Aorta (tissue), 5 donors: ENCODE measurements at regions not wholly inside any gene's neighbourhood (a gene's known extent, or its start where the extent isn't known, plus 50 kb on each side); places are given as distances from the start of the nearest gene placed in this dataset.
A peak's percentile ranks its signal among the peaks of the same experiment; 100 is the strongest.

ENCODE experiments used
- ATAC-seq: fragments of 200-7000 bp; cut with Tn5 transposase; one replicate; pipeline ENCODE4 v1.9.1; 2022; ENCODE audit warnings: moderate library complexity; ENCODE audit not compliant: low FRiP score
- DNase-seq, 2 donors: peaks; one replicate each; pipeline ENCODE4 v3.0.0-alpha.2; 2020
- H3K27ac ChIP-seq, 2 donors: one replicate each; pipeline ENCODE4 v1.5.1; 2013; ENCODE audit warnings: low read length in 2 of 2, mild to moderate bottlenecking in 2 of 2, moderate library complexity in 2 of 2, control low read depth in 1 of 2, inconsistent platforms in 1 of 2, low read depth in 1 of 2
- H3K27me3 ChIP-seq, 2 donors: one replicate each; pipeline ENCODE4 v1.6.1; 2013; ENCODE audit warnings: control low read depth in 1 of 2, low read length in 1 of 2, mild to moderate bottlenecking in 1 of 2, moderate library complexity in 1 of 2; ENCODE audit not compliant: insufficient read depth in 2 of 2, control insufficient read depth in 1 of 2
- H3K36me3 ChIP-seq, 2 donors: one replicate each; pipeline ENCODE4 v1.6.1; 2013; ENCODE audit warnings: control low read depth in 1 of 2, low read length in 1 of 2, mild to moderate bottlenecking in 1 of 2; ENCODE audit not compliant: insufficient read depth in 2 of 2, control insufficient read depth in 1 of 2
- H3K4me1 ChIP-seq, 2 donors: one replicate each; pipeline ENCODE4 v1.6.1; 2013; ENCODE audit warnings: low read length in 2 of 2, control low read depth in 1 of 2, mild to moderate bottlenecking in 1 of 2, moderate library complexity in 1 of 2; ENCODE audit not compliant: insufficient read depth in 2 of 2, control insufficient read depth in 1 of 2
- H3K4me3 ChIP-seq, 2 donors: one replicate each; pipeline ENCODE4 v1.5.1; 2013; ENCODE audit warnings: low read length in 2 of 2, control low read depth in 1 of 2, mild to moderate bottlenecking in 1 of 2
- H3K9me3 ChIP-seq: one replicate; pipeline ENCODE4 v1.6.1; 2013; ENCODE audit warnings: mild to moderate bottlenecking, low read length; ENCODE audit not compliant: control insufficient read depth
- WGBS, 2 donors: extraction: QIAGEN DNeasy Blood & Tissue Kit; methylation state at CpG; one replicate each; pipeline ENCODE4 v1.1.7; 2013; 5-methylcytosine and 5-hydroxymethylcytosine counted together
- intact Hi-C, 2 donors: fragments of 100-400 bp; cut with DNase I; formaldehyde crosslinking; loops; one replicate each; pipeline versions ENCODE4 v1.14.2 to v1.15.0; 2022
- microRNA-seq, 2 donors: library from miRNA; unstranded; fragments of <30 nt; microRNA quantifications; one replicate each; pipeline ENCODE4 v1.2.0, GENCODE V29; 2020
- donor health status: healthy with polysubstance abuse.
- donor health status: Bipolar disorder and iron deficiency.
- donor health status: DM: no; HTN: no; CAD: no.
- donor health status: DM: no; HTN: no; CAD: no.
- donor health status: DM: yes; HTN: yes; CAD: no.

GRCh38 chr13:99624936-99625540 lies 123.8 kb downstream of the TM9SF2 start:
- DNase-seq (no peak), ATAC-seq (no peak)
- H3K4me3 ChIP-seq, result no peak overlapping the region
- peaks cover 10% of the 10 kb centered on the region in 2 donors for H3K4me1 ChIP-seq
- intact Hi-C loops, result loop anchor here in 1 of 2 donors (5.0 kb wide), 1 partner anchor 32 kb away; no protein-coding TSS in a partner anchor
- no peaks in the 10 kb centered on the region for H3K36me3 ChIP-seq
- H3K9me3 ChIP-seq, result no peaks in the 10 kb centered on the region
- no peaks in the 10 kb centered on the region for H3K27me3 ChIP-seq
- WGBS, 2 donors, result 94 to 96% methylated on average over 12 of the region's 12 CpGs
- H3K27ac ChIP-seq, result no peak overlapping the region

DNA sequence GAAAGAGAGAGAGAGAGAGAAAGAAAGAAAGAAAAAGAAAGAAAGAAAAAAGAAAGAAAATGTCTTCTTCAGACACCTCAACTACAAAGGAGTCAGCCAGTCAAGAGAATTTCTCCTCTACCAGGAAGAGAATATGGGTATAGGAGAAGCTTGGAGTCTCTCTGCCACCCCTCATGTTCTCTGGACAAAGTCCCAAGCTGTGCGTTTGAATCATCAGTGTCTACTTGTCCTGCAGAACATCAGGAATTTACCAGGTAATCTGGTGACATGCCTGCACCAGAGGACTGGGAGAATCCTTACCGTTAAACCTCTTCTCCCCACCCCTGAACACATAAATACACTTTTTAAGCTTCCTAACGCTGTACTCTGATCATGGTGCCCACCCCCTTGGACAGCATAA lies 119.5 kb downstream of the TM9SF2 start:
- DNase-seq, result no peak
- H3K36me3 ChIP-seq, result no peaks in the 10 kb centered on the region
- WGBS, 2 donors, result 92 to 98% methylated on average over 3 of the region's 3 CpGs
- no peaks in the 10 kb centered on the region for H3K4me1 ChIP-seq
- no peaks in the 10 kb centered on the region for H3K9me3 ChIP-seq
- H3K27ac ChIP-seq, result no peak overlapping the region
- no peak for ATAC-seq
- H3K4me3 ChIP-seq, result no peak overlapping the region
- intact Hi-C loops, result loop anchor here in 1 of 2 donors (5.0 kb wide), 1 partner anchor 36 kb away; no protein-coding TSS in a partner anchor
- H3K27me3 ChIP-seq, result no peaks in the 10 kb centered on the region

- Histone ChIP-seq H3K36me3 (no peaks in the 10 kb centered on the region), H3K4me1 (no peaks in the 10 kb centered on the region), H3K4me3 (no peak overlapping the region), H3K9me3 (no peaks in the 10 kb centered on the region), H3K27me3 (no peaks in the 10 kb centered on the region), H3K27ac (no peak overlapping the region)
- WGBS, 2 donors, result 98% methylated on average over 2 of the region's 2 CpGs
- DNase-seq (no peak), ATAC-seq (no peak)
- intact Hi-C loops, result loop anchor here (5.0 kb wide), 2 partner anchors 38 to 298 kb away; no protein-coding TSS in a partner anchor
Observed at GRCh38 chr13:99619207-99619606, 117.9 kb downstream of the TM9SF2 start.

DNA sequence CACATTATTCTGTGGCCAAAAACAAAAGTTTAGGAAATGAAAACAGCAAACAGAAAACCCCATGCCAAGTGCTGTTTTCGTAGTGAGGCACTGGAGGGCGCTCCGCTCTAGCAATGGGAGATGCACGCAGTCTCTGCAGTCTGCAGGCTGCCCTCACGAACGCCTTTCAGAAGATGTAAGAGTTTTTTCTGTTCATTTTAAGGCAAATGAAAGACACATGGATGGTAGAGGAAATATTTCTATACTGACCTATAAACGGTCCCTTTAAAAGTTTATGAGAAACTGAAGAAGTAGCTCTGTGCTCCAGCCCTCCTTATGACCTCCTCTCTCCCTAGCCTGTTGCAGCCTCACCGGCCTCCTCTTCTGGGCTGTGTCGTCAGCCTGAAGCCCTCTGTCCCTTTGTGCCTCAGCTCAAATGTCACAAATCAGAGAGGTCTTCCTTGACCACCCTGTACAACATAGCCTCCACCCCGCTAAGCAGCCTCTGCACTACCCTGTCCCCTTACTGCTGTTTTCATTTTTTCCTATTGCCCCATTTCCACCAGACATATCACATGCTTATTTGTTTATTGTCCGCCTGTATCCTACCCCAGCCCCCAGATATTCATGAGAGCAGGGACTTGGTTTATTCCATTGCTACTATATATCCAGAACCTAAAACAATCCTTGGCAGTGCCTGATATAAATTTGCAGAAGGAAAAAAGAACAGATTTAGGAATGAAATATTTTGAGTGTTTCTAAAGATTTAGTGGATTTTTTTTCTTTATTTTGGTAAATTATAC lies 116.4 kb downstream of the TM9SF2 start:
- peak; percentile 84 for ATAC-seq
- Histone ChIP-seq H3K9me3 (no peaks in the 10 kb centered on the region), H3K4me3 (no peak overlapping the region), H3K4me1 (no peaks in the 10 kb centered on the region), H3K27me3 (no peaks in the 10 kb centered on the region), H3K27ac (no peak overlapping the region), H3K36me3 (no peaks in the 10 kb centered on the region)
- peak; percentile 59 to 84 for DNase-seq
- intact Hi-C loops, result loop anchor here (5.0 kb wide), 2 partner anchors 40 to 300 kb away; no protein-coding TSS in a partner anchor
- WGBS, 2 donors, result 34 to 38% methylated on average over 11 of the region's 11 CpGs

DNA sequence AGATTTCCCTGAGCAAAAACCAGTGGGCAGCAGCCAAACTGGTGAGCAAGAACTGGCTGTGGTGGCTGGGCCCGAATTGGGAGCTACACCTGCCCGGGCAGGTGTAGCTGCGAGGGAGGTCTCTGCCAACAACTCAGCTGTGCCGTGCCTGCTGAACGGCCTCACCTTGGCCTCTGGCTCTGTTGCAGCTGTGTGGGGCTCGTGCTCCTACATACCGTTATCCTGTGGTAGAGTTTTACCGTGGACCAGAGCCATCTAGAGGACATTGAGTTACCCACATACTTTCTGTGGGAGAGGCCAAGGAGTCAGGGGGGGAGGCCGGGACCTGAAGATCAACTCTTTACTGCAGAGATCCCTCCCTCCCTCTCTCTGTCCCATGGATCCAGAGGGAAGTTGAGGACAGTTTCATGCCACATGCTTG lies 113.2 kb downstream of the TM9SF2 start:
- DNase-seq, result no peak
- no peak overlapping the region for H3K27ac ChIP-seq
- no peak overlapping the region for H3K4me3 ChIP-seq
- H3K36me3 ChIP-seq, result no peaks in the 10 kb centered on the region
- no peaks in the 10 kb centered on the region for H3K4me1 ChIP-seq
- intact Hi-C loops, result no loop called here
- no peak for ATAC-seq
- WGBS, 2 donors, result 56% methylated on average over 9 of the region's 9 CpGs
- H3K9me3 ChIP-seq, result no peaks in the 10 kb centered on the region
- no peaks in the 10 kb centered on the region for H3K27me3 ChIP-seq

Small RNA genes lying in the stretch of these regions (microRNA-seq; reads per million reads assigned to microRNA genes)
- gene MIR4306, result 0 reads per million in 2 donors
